HEK293 (cell line): ENCODE measurements at regions not wholly inside any gene's neighbourhood (a gene's known extent, or its start where the extent isn't known, plus 50 kb on each side); places are given as distances from the start of the nearest gene placed in this dataset.

ENCODE experiments used
- ZNF169 ChIP-seq: fragments of 450-650 bp; formaldehyde crosslinking; IDR thresholded peaks from 2 replicates; pipeline ENCODE4 v1.5.1; 2016; ENCODE audit warnings: missing biosample characterization, missing genetic modification characterization
- ZNF670 ChIP-seq: fragments of 450-650 bp; formaldehyde crosslinking; IDR thresholded peaks from 2 replicates; pipeline ENCODE4 v1.5.1; 2016; ENCODE audit warnings: missing biosample characterization, missing genetic modification characterization, low read depth

DNA sequence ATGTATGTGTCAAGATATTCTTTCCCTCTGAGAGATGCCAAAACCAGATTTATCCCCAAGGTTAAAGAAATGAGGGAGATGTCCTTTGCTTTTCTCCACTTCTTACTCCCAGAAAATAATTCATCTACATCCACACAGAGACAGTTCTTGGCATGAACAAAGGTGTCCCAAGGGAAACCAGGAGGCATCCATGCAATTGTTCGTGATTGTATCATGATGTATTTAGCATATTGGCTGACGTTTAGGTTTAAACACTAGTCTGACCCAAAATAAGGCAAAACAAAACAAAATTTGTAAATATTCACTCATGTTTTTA, 223.9 kb downstream of the C7orf25 start:
- TF ChIP-seq ZNF670 (tag by site-specific recombination) (no peak), ZNF169 (tag by site-specific recombination) (no peak)
